GM23248 (cell line): ENCODE measurements at regions not wholly inside any gene's neighbourhood (a gene's known extent, or its start where the extent isn't known, plus 50 kb on each side); places are given as distances from the start of the nearest gene placed in this dataset.

ENCODE experiments used
- DNase-seq: peaks from one replicate; pipeline ENCODE4 v3.0.0-alpha.2; 2015
- H2AFZ ChIP-seq: fragments of 200-600 bp; sonication (generic); 2 replicates; pipeline ENCODE4 v1.6.1; 2016; ENCODE audit warnings: antibody characterized with exemption
- H3F3A ChIP-seq: fragments of 200-600 bp; sonication (generic); 2 replicates; pipeline ENCODE4 v1.6.1; 2016; ENCODE audit warnings: mild to moderate bottlenecking, antibody characterized with exemption, mixed run types; ENCODE audit not compliant: insufficient read depth
- H3K27ac ChIP-seq: fragments of 200-600 bp; sonication (generic); 2 replicates; pipeline ENCODE4 v1.5.1; 2016; ENCODE audit warnings: mild to moderate bottlenecking
- H3K27me3 ChIP-seq: fragments of 200-600 bp; sonication (generic); replicated peaks from 2 replicates; pipeline ENCODE4 v1.6.1; 2016; ENCODE audit warnings: mild to moderate bottlenecking; ENCODE audit not compliant: insufficient read depth
- H3K36me3 ChIP-seq: fragments of 200-600 bp; sonication (generic); 2 replicates; pipeline ENCODE4 v1.6.1; 2016; ENCODE audit warnings: low read depth, mild to moderate bottlenecking
- H3K4me1 ChIP-seq: fragments of 200-600 bp; sonication (generic); 2 replicates; pipeline ENCODE4 v1.6.1; 2016; ENCODE audit warnings: mild to moderate bottlenecking; ENCODE audit not compliant: insufficient read depth
- H3K4me2 ChIP-seq: fragments of 200-600 bp; sonication (generic); one replicate; pipeline ENCODE4 v1.6.1; 2016; ENCODE audit warnings: mild to moderate bottlenecking; ENCODE audit not compliant: unreplicated experiment
- H3K4me3 ChIP-seq: fragments of 200-600 bp; sonication (generic); 2 replicates; pipeline ENCODE4 v1.5.1; 2016; ENCODE audit warnings: mild to moderate bottlenecking
- H3K79me2 ChIP-seq: fragments of 200-600 bp; sonication (generic); 2 replicates; pipeline ENCODE4 v1.6.1; 2016; ENCODE audit warnings: mild to moderate bottlenecking; ENCODE audit not compliant: insufficient read depth
- H3K9ac ChIP-seq: fragments of 200-600 bp; sonication (generic); 2 replicates; pipeline ENCODE4 v1.6.1; 2016; ENCODE audit warnings: mild to moderate bottlenecking
- H3K9me2 ChIP-seq: fragments of 200-600 bp; sonication (generic); 2 replicates; pipeline ENCODE4 v1.6.1; 2016; ENCODE audit warnings: mixed run types, mild to moderate bottlenecking, moderate library complexity; ENCODE audit not compliant: insufficient read depth
- H3K9me3 ChIP-seq: fragments of 200-600 bp; sonication (generic); one replicate; pipeline ENCODE4 v1.6.1; 2017; ENCODE audit warnings: low read depth
- H4K20me1 ChIP-seq: fragments of 200-600 bp; sonication (generic); 2 replicates; pipeline ENCODE4 v1.6.0; 2016; ENCODE audit not compliant: insufficient read depth
- EZH2 ChIP-seq: fragments of 200-600 bp; sonication (generic); IDR thresholded peaks from 2 replicates; pipeline ENCODE4 v1.6.1; 2018; ENCODE audit warnings: antibody characterized with exemption, mild to moderate bottlenecking; ENCODE audit not compliant: insufficient read depth, poor library complexity, severe bottlenecking
- EZH2phosphoT487 ChIP-seq: fragments of 200-600 bp; sonication (generic); IDR thresholded peaks from 2 replicates; pipeline ENCODE4 v1.6.1; 2018; ENCODE audit warnings: antibody characterized with exemption, moderate library complexity, mild to moderate bottlenecking, low read depth; ENCODE audit not compliant: insufficient read depth
- WGBS, 2 experiments: methylation state at CpG; one replicate each; pipeline ENCODE4 v1.1.6; 2015 to 2017; ENCODE audit warnings: low lambda C conversion rate in 2 of 2, low coverage in 1 of 2; ENCODE audit errors: missing lambda C conversion rate in 2 of 2; 5-methylcytosine and 5-hydroxymethylcytosine counted together
- in situ Hi-C: fragments of 300-500 bp; cut with MboI; formaldehyde crosslinking; loops from 2 replicates; pipeline ENCODE4 v1.15.0; 2020

DNA sequence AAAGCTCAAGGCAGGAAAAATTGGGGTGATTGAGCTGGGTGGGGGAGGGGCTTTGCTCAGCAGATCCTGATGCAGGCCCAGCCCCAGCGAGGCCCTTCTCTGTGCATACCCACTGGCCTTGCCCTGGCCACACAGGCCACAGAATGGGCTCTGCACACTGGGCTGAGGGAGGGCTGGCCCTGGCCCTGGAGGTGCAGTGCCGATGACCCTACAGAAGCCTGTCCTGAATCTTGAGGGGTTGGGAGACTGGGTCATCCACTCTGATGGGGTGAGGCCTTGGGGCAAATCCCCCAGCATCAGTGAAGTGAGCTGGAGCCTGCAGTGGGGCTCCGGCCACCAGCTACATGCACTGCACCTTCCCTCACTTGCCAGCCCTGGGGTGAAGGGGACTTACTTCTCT lies 153.1 kb downstream of the URI1 start:
- H2AFZ ChIP-seq: no peak overlapping the region
- 61 to 67% methylated on average over 3 of the region's 3 CpGs for WGBS, 2 experiments
- no peak overlapping the region for H3K4me3 ChIP-seq
- H3K9ac ChIP-seq: no peak overlapping the region
- H4K20me1 ChIP-seq: no peaks in the 10 kb centered on the region
- in situ Hi-C loops: no loop called here
- H3K27ac ChIP-seq: no peak overlapping the region
- H3K9me2 ChIP-seq: no peaks in the 10 kb centered on the region
- TF ChIP-seq EZH2 (no peak), EZH2phosphoT487 (no peak)
- no peaks in the 10 kb centered on the region for H3K36me3 ChIP-seq
- DNase-seq: no peak
- H3K4me1 ChIP-seq: no peaks in the 10 kb centered on the region
- H3K79me2 ChIP-seq: no peaks in the 10 kb centered on the region
- H3K4me2 ChIP-seq: no peak overlapping the region
- H3K9me3 ChIP-seq: no peaks in the 10 kb centered on the region
- no peaks in the 10 kb centered on the region for H3F3A ChIP-seq
- peaks cover 7% of the 10 kb centered on the region; the same call in 1 of the 2 replicates for H3K27me3 ChIP-seq

DNA sequence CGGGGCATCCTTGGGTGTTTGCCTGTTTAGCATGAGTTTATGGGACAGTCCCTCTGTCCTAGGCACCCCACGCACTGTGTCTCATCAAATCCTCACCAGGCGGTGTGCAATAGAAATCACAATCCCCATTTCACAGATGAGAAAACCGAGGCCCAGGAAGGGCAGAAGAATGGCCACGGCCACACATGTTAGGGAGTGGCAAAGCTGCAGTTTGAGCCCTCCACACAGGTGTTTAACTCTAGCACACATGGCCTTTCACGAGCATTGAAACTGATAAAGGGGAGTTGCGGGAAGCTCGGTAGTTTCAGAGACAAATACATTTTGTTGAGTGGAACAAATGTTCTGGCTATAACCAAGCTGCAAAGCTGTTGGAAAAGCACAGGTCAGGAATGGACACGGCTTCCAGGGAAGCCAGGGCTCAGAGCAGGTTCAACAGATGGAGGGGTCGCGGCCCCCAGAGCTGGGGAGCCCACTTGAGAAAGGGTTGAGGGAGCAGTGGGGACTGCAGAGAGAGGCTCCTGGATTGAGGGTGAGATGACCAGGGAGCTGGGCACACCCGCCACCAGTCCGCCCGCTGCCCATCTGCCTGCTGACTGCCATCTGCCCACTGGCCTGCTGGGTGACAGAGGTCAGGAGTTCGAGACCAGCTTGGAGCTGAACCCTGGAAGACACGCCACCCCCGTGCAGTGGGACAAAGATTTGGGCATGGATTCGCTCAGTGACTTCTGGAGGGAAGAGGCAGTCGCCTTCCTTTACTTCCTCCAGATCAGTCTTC lies 154.7 kb downstream of the URI1 start:
- TF ChIP-seq EZH2 (no peak), EZH2phosphoT487 (no peak)
- H3K9ac ChIP-seq: no peak overlapping the region
- H3K79me2 ChIP-seq: no peaks in the 10 kb centered on the region
- no peaks in the 10 kb centered on the region for H3K4me1 ChIP-seq
- in situ Hi-C loops: no loop called here
- no peak overlapping the region for H3K4me2 ChIP-seq
- DNase-seq: no peak
- H3K9me2 ChIP-seq: no peaks in the 10 kb centered on the region
- WGBS, 2 experiments: 66 to 72% methylated on average over 19 of the region's 19 CpGs
- no peaks in the 10 kb centered on the region for H3K36me3 ChIP-seq
- no peaks in the 10 kb centered on the region for H4K20me1 ChIP-seq
- no peaks in the 10 kb centered on the region for H3K27me3 ChIP-seq
- H3K4me3 ChIP-seq: no peak overlapping the region
- H2AFZ ChIP-seq: no peak overlapping the region
- no peaks in the 10 kb centered on the region for H3F3A ChIP-seq
- H3K27ac ChIP-seq: no peak overlapping the region
- no peaks in the 10 kb centered on the region for H3K9me3 ChIP-seq

GRCh38 chr19:30097746-30098280 lies 155.8 kb downstream of the URI1 start:
- H3K27ac ChIP-seq: no peak overlapping the region
- no peaks in the 10 kb centered on the region for H3K27me3 ChIP-seq
- H3K9ac ChIP-seq: no peak overlapping the region
- no peaks in the 10 kb centered on the region for H3K9me3 ChIP-seq
- H4K20me1 ChIP-seq: no peaks in the 10 kb centered on the region
- DNase-seq: no peak
- H3K4me2 ChIP-seq: no peak overlapping the region
- no peaks in the 10 kb centered on the region for H3F3A ChIP-seq
- no peaks in the 10 kb centered on the region for H3K36me3 ChIP-seq
- no peaks in the 10 kb centered on the region for H3K79me2 ChIP-seq
- in situ Hi-C loops: no loop called here
- H2AFZ ChIP-seq: no peak overlapping the region
- no peak overlapping the region for H3K4me3 ChIP-seq
- H3K9me2 ChIP-seq: no peaks in the 10 kb centered on the region
- 60% methylated on average over 9 of the region's 9 CpGs for WGBS, 2 experiments
- no peaks in the 10 kb centered on the region for H3K4me1 ChIP-seq
- TF ChIP-seq EZH2 (no peak), EZH2phosphoT487 (no peak)

DNA sequence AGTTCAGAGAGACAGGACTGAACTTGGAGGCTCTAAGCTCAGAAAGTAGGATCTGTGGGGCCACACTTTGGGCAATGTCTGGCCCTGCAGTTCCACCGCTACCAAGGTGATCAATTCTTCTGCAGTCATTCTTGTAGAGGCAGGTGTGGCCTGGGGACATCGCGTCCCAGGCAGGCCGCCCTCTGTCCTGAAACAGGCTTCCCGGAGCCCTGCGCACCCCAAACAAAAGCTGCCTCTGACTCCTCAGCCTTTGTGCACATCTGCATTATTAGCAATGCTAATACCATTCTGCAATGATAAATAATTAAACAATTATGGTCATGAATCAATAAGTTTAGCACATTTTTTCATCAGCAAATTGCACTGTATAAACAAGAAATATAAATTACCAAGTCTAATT lies 160.2 kb downstream of the URI1 start:
- H3K9me3 ChIP-seq: no peaks in the 10 kb centered on the region
- no peak overlapping the region for H2AFZ ChIP-seq
- H3K9me2 ChIP-seq: no peaks in the 10 kb centered on the region
- no peak overlapping the region for H3K9ac ChIP-seq
- H3K27ac ChIP-seq: no peak overlapping the region
- no peak overlapping the region for H3K4me2 ChIP-seq
- H3K4me1 ChIP-seq: no peaks in the 10 kb centered on the region
- 76 to 84% methylated on average over 6 of the region's 6 CpGs for WGBS, 2 experiments
- no peaks in the 10 kb centered on the region for H3K79me2 ChIP-seq
- no peaks in the 10 kb centered on the region for H3K36me3 ChIP-seq
- H3F3A ChIP-seq: no peaks in the 10 kb centered on the region
- H3K27me3 ChIP-seq: no peaks in the 10 kb centered on the region
- no peak for DNase-seq
- H4K20me1 ChIP-seq: no peaks in the 10 kb centered on the region
- H3K4me3 ChIP-seq: no peak overlapping the region
- in situ Hi-C loops: no loop called here
- TF ChIP-seq EZH2 (no peak), EZH2phosphoT487 (no peak)

- Histone ChIP-seq H3F3A (no peaks in the 10 kb centered on the region), H3K27me3 (no peaks in the 10 kb centered on the region), H3K79me2 (no peaks in the 10 kb centered on the region), H3K4me2 (no peak overlapping the region), H3K27ac (no peak overlapping the region), H3K9me2 (no peaks in the 10 kb centered on the region), H3K36me3 (no peaks in the 10 kb centered on the region), H2AFZ (no peak overlapping the region), H3K4me1 (no peaks in the 10 kb centered on the region), H3K9me3 (no peaks in the 10 kb centered on the region), H4K20me1 (no peaks in the 10 kb centered on the region), H3K4me3 (no peak overlapping the region), H3K9ac (no peak overlapping the region)
- TF ChIP-seq EZH2phosphoT487 (no peak), EZH2 (no peak)
- in situ Hi-C loops: no loop called here
- 58 to 67% methylated on average over 7 of the region's 7 CpGs for WGBS, 2 experiments
- no peak for DNase-seq
Measured at GRCh38 chr19:30102666-30103065, 160.6 kb downstream of the URI1 start.
